HEK293T (cell line): ENCODE measurements at regions not wholly inside any gene's neighbourhood (a gene's known extent, or its start where the extent isn't known, plus 50 kb on each side); places are given as distances from the start of the nearest gene placed in this dataset.

Experiments used
- ARNT ChIP-seq: fragments of 450-650 bp; IDR thresholded peaks from 2 replicates; pipeline ENCODE4 v1.6.1; 2017; ENCODE audit warnings: mild to moderate bottlenecking
- BHLHE40 ChIP-seq: fragments of 450-650 bp; IDR thresholded peaks from 2 replicates; pipeline ENCODE4 v1.6.1; 2016; ENCODE audit warnings: mild to moderate bottlenecking, moderate library complexity, borderline replicate concordance
- SP1 ChIP-seq: fragments of 450-650 bp; IDR thresholded peaks from 2 replicates; pipeline ENCODE4 v1.6.1; 2017
- SUZ12 ChIP-seq: fragments of 450-650 bp; IDR thresholded peaks from 2 replicates; pipeline ENCODE4 v1.6.1; 2016; ENCODE audit warnings: mild to moderate bottlenecking
- TARDBP ChIP-seq: fragments of 450-650 bp; IDR thresholded peaks from 2 replicates; pipeline ENCODE4 v1.6.1; 2016

GRCh38 chr17:34726536-34727384, 147.4 kb downstream of the TMEM132E start:
- TF ChIP-seq SUZ12 (no peak), BHLHE40 (no peak), TARDBP (no peak), ARNT (no peak), SP1 (no peak)
